Sciatic nerve (tissue), 2 donors: ENCODE measurements at regions not wholly inside any gene's neighbourhood (a gene's known extent, or its start where the extent isn't known, plus 50 kb on each side); places are given as distances from the start of the nearest gene placed in this dataset.
"Not testable (repeated sequence)": the region's sequence is repeated elsewhere in the genome, so short reads cannot be mapped to it uniquely, and the experiment has no call there.

Experiments used
- ATAC-seq: fragments of 200-7000 bp; cut with Tn5 transposase; one replicate; pipeline ENCODE4 v1.9.1; 2020; ENCODE audit warnings: mild to moderate bottlenecking, moderate library complexity
- DNase-seq: peaks from one replicate; pipeline ENCODE4 v3.0.0-alpha.2; 2020; ENCODE audit warnings: low spot score
- intact Hi-C: fragments of 100-400 bp; cut with DNase I; formaldehyde crosslinking; loops from one replicate; pipeline ENCODE4 v1.14.2; 2022
- donor health status: DM: no; HTN: no; CAD: no.
- donor health status: DM: no; HTN: no; CAD: no.

DNA sequence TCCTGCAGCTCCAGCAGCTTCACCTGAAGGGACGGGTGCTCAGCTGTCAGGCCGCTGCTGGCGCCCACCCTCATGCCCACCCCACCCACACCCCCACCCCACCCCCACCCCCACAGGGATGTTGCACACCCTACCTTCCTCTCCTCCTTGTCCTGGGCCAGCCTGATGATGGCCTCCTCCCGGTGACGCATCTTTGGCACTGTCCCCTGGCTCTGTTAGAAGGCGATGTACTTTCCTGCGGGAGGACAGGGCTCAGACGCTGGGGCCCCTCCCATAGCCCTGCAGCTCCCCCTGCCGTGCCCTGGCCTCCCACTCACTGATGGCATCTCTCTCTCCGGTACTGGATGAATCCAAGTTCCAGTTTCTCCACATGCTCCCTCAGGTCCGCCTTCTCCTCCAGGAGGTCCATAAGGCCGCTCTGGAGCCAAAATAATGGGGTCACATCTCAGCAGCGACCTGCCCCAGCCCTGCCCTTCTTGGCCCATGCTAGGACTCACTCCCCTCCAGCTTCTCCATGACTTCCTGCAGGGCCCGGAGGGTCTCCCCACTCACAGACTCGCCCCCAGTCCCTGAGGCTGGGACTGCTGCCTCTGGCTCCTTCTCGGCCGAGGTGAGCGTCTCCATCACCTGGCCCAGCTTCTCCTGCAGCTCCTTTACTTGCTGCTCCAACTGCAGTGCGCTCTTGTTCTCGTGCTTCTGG lies 55.2 kb downstream of the GOLGA8B start:
- ATAC-seq, DNase-seq, intact Hi-C loops: not testable (repeated sequence)

DNA sequence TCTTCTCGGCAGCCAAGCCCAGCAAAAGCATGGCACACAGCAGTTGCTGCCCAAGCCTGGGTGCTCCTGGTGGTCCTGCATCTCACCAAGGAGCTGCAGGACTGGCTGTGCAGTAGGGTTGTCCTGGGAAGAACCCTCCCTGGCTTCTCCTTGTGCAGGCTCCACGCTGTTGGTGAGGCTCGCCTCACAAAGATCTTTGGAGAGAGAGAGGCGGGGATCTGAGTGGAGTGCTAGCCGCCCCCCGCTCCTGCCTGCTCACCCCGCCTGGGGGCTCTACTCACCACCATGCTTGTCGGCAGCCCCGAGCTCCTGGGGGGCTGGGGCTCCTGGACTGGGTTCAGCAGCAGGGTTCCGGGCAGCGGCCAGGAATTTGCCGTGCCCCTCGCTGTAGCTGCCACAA lies 55.8 kb downstream of the GOLGA8B start:
- intact Hi-C loops, ATAC-seq, DNase-seq: not testable (repeated sequence)

DNA sequence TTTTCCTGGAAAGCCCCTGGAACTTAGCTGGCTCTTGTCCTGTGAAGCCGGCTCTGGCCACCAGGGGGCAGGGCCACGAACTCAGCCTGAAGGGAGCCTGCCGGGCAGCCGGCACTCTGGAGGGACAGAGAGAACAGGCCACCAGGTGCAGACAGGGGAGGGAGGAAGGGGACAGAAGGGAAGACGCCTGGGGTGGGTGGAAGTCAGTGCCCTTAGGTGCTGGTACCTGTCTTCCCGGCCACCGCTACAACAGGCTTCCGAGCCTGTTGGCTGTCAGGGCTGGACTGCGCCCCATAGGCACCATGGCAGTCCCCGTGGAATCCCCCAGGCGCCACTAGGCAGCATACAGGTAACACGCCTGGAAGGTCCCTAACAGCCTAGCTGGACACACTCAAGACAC lies 59.6 kb downstream of the GOLGA8B start:
- DNase-seq, ATAC-seq, intact Hi-C loops: not testable (repeated sequence)

DNA sequence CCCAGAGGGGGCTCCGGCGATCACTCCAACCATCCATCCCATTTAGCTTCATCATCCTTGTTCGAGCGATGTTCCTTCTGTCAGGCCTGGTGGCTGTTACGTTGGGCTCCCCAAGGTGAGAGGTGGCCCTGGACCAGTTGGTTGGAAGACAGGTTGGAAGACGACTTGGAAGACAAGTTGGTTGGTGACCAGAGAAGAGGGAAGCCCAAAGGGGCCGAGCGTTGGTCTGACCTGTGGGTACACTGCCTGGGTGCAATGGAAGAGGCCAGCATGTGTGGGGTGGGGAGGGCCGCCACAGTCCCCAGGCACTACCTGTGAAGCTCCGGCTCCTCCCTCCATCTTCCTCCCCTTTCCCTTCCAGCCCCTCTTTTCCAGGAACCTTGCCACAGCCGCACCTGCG lies 60.9 kb downstream of the GOLGA8B start:
- intact Hi-C loops, ATAC-seq, DNase-seq: not testable (repeated sequence)

DNA sequence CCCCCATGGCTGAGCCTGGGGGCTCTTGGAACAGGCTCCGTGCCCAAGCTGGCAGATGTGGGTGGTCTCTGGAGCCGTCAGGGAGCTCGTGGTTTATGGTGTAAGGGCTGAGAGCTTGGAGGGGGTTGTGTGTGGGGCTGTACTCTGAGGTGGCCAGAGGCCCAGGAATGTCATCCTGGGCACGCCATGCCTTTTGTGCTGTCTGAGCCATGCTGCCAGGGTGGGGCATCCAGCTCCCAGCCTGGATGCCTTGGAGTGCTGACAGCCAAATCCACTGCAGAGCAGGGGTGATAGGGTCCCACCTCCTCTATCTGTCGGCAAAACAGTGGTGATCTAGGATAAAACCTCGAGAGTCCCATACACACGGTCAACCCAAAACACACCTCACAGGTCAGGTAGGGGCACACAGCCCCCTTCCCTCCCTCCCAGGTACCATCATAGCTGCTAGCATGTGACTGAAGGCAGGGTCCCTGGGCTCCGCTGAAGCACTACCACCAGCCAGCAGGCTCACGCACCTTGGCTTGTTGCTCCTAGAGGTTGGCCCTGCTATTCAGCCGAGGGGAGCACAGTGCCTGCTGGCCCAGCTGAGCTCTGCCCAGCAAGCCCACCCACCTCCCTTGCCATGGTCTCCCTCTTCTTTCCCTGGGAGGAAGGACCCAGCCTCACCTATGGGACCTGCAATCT lies 61.5 kb downstream of the GOLGA8B start:
- DNase-seq, ATAC-seq, intact Hi-C loops: not testable (repeated sequence)

DNA sequence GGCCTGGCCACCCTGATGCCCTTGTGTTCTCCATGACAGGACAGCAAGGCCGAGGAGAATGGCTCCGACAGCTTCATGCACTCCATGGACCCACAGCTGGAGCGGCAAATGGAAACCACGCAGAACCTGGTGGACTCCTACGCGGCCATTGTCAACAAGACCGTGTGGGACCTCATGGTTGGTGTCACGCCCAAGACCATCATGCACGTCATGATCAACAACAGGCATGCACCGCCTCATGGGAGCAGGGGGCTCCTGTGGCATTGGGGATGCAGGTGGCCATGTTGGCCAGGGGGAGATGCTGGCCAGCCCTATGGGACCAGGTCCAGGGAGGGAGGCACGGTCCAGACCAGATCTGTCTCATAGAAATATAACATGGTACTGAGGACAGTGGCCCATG lies 62.9 kb downstream of the GOLGA8B start:
- intact Hi-C loops, result no loop called here
- ATAC-seq, result no peak
- DNase-seq, result no peak

DNA sequence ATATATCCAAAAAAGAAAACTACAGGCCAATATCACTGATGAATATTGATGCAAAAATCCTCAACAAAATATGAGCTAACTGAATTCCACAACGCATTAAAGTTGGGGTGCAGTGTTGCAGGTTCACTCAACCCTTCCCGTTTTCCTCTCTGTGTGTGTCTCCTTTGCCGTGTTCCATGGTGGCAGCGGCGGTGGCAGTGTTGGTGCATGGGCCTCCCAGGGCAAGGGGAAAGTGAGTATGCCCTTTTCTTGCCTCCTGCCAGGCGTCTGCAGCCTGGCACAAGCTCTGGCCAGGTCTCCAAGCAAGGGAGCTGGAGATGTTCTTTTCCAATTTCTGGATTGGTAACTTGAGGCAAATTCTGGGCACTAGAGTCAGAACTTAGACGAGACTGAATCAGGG lies 63.4 kb downstream of the GOLGA8B start:
- DNase-seq, intact Hi-C loops, ATAC-seq: not testable (repeated sequence)

DNA sequence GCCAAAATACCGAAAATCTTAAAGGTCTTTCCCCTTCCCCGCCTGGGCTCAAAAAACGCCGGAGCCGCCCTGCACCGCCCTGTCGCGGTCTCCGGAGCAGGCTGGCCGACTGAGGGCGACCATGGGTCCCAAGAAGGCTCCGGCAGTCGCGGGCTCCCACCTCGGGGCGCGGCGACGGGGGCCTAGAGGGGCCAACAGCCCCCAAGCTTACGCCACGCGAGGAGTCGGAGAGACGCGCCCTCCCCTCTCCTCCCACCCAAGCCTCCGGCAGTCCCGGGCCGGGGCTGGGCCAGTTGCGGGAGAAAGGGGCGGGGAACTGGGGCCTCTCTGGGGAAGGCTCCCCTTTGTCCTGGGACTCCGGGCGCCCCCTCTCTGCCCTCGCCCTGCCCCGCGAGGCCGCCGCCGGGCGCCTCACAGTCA lies 69.2 kb downstream of the GOLGA8B start:
- intact Hi-C loops, result no loop called here
- DNase-seq (peak; percentile 71), ATAC-seq (no peak)

DNA sequence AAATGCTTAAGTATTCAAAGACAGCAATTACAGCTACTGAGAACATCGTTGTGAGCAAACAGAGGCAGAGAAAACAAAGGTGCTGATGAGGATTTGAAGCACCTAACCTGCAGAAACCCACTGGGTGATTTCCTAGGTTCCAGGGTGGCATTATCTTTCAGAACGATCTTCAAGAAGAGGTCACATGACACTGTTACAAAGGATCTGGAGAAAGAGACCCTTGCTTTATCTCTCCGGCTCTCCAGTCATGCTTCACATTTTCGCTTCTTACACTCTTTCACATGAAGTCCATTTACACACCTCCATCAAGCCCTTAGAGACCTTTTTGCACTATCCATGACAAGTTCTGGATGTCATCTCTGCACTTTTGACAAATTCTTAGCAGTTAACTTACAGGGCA lies 70.8 kb downstream of the GOLGA8B start:
- intact Hi-C loops, result no loop called here
- ATAC-seq, result no peak

DNA sequence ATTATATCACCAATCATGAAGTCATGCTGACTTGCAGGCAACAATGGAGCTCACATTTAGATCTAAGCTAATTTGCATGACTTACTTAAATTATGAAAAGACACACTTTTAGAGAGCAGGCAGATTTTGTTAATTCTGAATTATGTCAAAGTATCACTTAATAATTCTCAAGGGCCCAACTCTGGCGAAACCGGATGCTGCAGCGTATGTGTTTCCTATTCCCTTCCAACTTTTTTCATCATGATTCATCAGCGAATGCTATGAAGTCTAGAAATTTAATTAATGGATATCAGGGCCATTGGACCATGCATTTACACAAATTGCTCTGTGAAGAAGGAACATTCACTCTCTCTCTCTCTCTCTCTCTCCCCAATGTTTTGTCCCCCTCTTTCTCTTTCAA lies 63.5 kb upstream of the GOLGA8A start:
- intact Hi-C loops, result no loop called here
- no peak for ATAC-seq
- no peak for DNase-seq

More for the DNA sequence above, 70.8 kb downstream of the GOLGA8B start:
- DNase-seq, result no peak

DNA sequence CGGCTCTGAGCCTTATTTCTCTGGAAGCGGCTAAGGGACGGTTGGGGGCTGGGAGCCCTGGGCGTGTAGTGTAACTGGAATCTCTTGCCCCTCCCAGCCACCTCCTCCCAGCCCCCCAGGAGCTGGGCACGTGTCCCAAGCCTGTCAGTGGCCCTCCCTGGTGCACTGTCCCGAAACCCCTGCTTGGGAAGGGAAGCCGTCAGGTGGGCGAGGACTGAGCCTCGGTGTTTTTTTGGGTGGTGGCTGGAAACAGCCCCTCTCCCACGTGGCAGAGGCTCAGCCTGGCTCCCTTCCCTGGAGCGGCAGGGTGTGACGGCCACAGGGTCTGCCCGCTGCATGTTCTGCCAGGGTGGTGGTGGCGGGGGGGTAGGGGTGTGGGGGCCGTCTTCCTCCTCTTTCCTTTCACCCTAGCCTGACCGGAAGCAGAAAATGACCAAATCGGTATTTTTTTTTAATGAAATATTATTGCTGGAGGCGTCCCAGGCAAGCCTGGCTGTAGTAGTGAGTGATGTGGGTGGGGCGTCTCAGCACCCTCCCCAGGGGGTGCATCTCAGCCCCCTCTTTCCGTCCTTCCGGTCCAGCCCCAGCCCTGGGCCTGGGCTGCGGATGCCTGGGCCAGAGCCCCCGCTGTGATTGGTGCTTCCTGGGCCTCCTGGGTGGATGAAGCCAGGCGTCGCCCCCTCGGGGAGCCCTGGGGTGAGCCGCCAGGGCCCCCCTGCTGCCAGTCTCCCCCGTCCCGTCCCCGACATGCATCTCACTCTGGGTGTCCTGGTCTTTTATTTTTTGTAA lies 58.8 kb upstream of the GOLGA8A start:
- DNase-seq (no peak), ATAC-seq (no peak)
- intact Hi-C loops, result no loop called here

DNA sequence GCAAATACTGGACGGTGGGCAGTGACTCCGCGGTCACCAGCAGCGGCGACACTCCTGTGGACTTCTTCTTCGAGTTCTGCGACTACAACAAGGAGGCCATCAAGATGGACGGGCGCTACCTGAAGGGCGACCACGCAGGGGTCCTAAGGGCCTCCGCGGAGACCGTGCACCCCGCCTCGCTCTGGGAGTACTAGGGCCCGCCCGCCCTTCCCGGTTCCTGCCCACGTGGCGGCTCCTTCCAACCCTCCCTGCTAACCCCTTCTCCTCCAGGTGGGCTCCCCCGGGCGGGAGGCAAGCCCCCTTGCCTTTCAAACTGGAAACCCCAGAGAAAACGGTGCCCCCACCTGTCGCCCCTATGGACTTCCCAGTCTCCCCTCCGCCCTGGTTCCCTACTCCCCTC lies 58.1 kb upstream of the GOLGA8A start:
- DNase-seq, intact Hi-C loops, ATAC-seq: not testable (repeated sequence)

DNA sequence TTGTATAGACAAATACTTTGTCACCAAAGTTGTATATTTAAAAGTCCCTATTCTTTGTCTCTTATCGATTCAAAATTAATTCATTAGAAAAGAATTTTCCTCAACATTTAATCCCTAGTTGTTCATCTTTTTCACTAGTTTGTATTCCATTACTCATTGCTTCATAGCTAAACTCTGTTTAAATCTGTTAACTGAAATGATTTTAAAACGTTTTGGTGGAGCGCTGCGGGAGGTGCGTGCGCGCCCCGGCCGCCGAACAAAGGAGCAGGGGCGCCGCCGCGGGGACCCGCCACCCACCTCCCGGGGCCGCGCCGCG lies 56.4 kb upstream of the GOLGA8A start:
- no peak for ATAC-seq
- intact Hi-C loops, result no loop called here
- no peak for DNase-seq

DNA sequence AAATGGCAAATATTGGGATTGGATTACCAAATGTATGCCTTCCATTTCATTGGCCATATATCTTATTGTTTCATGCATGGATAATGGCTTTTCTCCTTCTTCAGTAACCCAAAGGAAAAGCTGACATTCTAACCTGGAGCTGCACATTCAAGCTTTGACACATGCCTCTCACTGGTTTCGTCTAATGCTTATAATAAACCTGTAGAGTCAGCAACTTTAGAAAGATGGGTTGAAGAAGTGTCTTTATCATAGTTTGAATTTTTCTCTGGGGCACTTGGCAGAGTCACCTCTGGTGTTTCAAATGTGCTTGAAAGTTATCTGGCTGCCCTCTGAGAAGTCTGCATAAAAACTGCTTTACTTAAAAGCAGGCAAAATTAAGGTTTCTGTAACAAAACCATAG lies 55.4 kb upstream of the GOLGA8A start:
- intact Hi-C loops, result no loop called here
- ATAC-seq (no peak), DNase-seq (no peak)

DNA sequence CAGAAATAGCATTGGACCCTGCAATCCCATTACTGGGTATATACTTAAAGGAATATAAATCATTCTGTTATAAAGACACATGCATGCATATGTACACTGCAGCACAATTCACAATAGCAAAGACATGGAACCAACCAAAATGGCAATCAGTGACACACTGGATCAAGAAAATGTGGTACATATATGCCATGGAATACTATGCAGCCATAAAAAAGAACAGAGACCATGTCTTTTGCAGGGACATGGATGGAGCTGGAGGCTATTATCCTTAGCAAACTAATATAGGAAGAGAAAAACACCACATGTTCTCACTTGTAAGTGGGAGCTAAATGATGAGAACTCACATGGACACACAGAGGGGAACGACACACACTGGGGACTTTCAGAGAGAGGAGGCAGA lies 53.9 kb upstream of the GOLGA8A start:
- ATAC-seq, intact Hi-C loops, DNase-seq: not testable (repeated sequence)

DNA sequence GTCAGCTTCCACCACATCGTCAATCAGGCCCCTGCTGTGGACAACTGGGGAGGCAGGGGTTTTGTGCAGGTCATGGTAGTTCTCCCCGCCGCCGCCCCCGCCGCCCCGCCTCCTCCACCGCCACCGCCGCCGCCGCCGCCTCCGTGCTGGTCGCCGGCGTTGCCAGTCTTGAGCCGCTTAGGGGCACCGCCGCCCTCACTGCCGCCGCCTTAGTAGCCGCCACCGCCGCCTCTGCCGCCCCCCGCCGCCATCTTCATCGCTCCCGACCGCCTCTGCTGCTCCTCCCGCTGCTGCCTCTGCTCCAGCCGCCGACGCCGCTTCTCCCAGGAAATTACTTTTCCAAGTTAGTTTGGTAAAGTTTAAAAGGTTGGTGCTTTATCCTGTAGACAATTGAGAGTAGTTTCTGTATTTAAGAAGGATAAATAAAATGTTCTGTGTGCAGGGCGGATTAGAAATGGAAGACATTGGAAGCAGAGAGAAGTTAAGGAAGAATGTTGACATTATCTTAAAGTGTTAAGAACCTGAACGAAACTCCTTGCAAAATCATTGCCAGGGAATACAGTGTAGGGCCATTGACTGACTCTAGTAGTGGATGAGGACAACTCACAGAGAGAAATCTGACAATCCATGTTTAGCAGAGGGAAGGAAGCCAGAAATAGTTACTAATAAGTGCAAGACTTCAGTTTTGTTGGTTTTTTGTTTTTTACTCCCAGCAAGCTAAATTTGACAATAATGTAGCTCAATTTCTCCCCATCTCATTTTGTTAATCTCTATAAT lies 53.0 kb upstream of the GOLGA8A start:
- intact Hi-C loops, result no loop called here
- DNase-seq (no peak), ATAC-seq (no peak)

DNA sequence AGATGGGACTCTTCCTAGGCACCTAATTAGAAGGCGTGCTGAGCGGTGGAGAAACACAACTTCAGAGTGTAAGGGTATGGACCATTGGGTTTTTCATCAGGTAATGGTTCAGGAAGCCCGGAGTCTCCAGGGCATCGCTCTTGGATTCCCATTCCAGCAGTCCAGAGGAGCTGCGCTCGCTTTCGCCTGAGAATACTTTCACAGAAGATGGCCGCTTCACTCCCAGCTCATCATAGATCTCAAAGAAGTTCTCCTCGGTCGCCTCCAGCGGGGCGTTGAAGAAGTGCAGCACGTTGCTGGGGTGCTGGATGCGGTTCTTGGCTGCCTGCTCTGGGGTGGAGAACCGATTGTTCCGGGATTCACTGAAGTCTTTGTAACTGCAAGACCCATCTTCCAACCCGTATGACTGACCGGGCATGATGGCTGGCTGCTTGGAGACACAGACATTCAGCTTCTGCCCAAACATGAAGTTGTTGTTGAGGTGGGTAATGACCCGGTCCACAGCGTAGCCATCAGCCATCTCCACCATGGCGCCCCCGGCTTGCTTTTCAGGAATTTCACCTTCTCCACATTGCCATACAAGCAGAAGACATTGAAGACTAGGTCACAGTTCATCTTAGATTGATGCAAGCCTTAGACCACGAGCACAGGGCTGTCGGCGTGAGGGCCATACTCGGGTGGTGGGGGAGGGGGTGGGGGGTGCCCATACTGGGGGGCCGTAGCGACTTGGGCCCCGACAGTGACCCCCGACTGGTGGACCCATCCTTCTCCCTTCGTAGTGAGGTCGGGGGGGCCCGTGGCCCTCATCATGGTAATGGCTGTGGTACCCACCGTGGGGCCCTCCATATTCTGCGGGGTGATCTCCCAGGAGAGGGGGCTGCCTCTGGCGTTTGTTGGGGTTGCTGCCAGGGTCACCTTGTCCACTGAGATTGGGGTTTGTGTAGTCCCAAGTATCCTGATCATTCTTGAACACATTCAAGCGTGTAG lies 51.7 kb upstream of the GOLGA8A start:
- ATAC-seq, intact Hi-C loops, DNase-seq: not testable (repeated sequence)
